ENCODE measurements at regions not wholly inside any gene's neighbourhood (a gene's known extent, or its start where the extent isn't known, plus 50 kb on each side); places are given as distances from the start of the nearest gene placed in this dataset.

GRCh38 chr17:13665872-13666635, 64.3 kb upstream of the HS3ST3A1 start:
- TF ChIP-seq POLR2A (IDR thresholded peaks at IDR 0.05): no peak
- TF ChIP-seq, protein P1, sequence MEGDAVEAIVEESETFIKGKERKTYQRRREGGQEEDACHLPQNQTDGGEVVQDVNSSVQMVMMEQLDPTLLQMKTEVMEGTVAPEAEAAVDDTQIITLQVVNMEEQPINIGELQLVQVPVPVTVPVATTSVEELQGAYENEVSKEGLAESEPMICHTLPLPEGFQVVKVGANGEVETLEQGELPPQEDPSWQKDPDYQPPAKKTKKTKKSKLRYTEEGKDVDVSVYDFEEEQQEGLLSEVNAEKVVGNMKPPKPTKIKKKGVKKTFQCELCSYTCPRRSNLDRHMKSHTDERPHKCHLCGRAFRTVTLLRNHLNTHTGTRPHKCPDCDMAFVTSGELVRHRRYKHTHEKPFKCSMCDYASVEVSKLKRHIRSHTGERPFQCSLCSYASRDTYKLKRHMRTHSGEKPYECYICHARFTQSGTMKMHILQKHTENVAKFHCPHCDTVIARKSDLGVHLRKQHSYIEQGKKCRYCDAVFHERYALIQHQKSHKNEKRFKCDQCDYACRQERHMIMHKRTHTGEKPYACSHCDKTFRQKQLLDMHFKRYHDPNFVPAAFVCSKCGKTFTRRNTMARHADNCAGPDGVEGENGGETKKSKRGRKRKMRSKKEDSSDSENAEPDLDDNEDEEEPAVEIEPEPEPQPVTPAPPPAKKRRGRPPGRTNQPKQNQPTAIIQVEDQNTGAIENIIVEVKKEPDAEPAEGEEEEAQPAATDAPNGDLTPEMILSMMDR (IDR thresholded peaks at IDR 0.05): no peak

All from thyroid gland (tissue), 4 donors.